ENCODE measurements at regions not wholly inside any gene's neighbourhood (a gene's known extent, or its start where the extent isn't known, plus 50 kb on each side); places are given as distances from the start of the nearest gene placed in this dataset.

GRCh38 chr6:4313044-4313686 lies 177.8 kb upstream of the ECI2 start:
- no peak for DNase-seq

DNA sequence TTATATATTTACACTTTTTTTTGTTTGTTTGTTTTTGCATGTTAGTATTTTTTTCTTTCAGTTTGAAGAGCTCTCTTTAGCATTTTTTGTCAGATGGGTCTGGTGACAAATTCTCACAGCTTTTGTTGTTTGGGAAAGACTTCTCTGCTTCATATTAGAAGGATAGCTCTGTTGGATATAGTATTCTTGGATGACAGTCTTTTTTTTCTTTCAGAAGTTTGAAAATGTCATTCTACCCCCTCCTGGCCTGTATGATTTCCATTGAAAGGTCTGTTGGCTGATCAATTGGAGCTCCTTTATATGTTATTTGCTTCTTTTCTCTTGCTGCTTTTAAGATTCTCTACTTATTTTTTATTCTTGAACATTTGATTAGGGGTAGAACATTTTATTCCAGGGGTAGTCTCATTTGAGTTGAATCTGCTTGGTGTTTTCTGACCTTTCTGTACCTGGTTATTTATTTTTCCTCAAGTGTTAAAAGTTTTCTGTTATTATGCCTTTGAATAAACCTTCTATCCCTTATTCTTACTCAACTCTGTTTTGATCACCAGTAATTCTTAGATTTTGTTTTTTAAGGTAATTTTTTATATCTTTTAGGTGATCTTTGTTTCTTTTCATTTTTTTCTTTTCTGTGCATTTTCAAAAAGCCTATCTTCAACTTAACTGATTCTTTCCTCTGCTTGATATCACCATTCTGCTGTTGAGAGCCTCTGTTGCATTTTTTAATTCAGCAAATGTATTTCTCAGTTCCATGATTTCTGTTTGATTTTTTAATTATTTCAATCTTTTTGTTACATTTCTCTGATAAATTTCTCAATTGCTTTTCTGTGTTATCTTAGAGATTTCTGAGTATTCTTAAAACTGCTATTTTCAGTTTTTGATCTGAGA lies 176.8 kb upstream of the ECI2 start:
- DNase-seq = no peak

- DNase-seq = no peak
Observed at GRCh38 chr6:4309540-4309939, 174.2 kb upstream of the ECI2 start.

- no peak for DNase-seq
Observed at GRCh38 chr6:4308364-4308763, 173.0 kb upstream of the ECI2 start.

GRCh38 chr6:4304927-4305455 lies 169.6 kb upstream of the ECI2 start:
- no peak for DNase-seq

DNA sequence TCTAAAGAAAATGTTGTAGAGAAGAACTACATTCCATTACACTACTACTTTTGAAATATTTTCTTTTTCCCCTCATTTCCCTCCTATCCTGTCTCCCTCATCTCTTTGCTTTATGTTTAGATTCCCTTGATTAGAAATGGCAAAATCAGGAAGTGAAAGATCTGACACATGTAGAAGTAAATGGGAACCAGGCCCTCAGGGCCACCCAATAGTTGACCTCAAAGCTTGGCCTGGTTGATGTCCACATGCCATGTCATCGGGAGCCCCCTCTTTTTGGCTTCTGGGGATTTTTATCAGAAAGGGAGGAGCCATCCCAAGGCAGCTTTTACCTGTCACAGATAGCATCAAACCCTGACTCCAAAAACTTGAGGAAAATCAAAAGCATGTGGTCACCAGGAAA lies 168.3 kb upstream of the ECI2 start:
- DNase-seq = no peak

- no peak for DNase-seq
Observed at GRCh38 chr6:4302524-4302923, 167.1 kb upstream of the ECI2 start.

- DNase-seq = no peak
Observed at GRCh38 chr6:4301871-4302270, 166.5 kb upstream of the ECI2 start.

DNA sequence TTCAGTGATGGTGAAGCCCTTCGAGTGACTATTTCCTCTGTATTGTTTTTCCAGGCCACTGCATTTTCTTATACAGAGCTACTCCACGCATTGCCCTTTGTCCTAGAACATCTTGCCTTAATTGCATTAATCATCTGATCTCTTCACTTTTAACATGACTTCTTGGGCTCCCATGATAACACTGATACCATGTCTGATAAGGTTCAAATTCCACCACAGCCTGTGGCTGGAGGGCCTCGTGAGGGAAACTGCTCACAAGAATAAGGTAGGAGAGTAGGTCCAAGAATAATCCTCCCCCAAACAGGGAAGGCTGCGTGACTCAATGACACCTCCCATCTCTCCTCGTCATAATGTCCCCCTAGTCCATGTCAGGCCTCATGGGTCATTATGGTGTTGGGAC lies 165.5 kb upstream of the ECI2 start:
- no peak for DNase-seq

DNA sequence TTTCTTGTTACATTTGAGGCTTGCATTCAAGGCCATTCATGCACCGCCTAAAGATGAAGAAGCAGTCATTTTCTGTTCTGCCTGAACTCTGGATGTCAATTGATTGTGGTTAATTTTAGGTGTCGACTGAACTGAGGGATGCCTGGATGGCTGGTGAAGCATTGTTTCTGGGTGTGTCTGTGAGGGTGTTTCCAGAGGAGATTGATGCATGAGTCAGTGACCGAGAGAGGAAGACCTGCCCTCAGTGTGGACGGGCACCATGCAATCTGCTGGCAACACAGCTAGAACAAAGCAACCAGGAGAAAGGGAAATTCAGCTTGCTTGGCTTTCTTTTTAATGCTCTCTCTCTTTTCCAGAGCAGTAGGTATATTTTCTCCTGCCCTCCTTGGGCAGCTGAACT lies 164.1 kb upstream of the ECI2 start:
- no peak for DNase-seq

DNA sequence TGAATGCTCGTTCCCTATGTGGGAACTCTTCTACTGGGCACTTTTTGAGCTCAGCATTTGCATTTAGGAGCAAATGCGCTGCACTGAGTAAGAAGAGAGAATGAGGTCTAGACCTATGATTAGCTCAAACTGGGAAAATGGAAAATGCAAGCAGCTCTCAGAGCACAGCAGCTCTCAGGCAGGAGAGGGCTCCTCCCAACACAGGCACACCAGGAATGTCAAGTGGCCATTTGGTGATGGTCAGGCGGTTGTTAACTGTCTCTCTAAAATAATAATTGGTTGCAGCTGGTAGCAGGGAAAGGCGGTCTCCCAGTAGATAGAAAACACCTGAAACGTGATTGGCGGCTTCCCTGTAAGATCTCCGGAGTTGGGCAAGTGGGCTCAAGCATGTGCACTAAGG lies 162.0 kb upstream of the ECI2 start:
- no peak for DNase-seq

- DNase-seq = no peak
Observed at GRCh38 chr6:4296552-4296951, 161.2 kb upstream of the ECI2 start.

DNA sequence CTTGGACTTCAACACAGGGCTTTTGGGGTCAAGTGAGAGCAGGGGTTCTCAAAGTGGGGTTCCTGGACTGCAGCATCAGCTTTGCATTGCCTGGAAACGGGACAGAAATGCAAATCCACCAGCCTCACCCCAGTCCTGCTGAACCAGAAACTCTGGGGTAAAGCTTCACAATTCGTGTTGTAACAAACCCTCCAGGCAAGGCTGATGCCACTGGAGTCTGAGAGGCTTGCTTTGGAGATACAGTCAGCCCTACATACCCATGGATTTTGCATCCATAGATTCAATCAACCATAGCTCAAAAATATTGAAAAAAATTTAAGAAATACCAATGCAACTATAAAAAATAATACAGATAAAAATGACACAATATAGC lies 160.4 kb upstream of the ECI2 start:
- DNase-seq = no peak

- no peak for DNase-seq
Observed at GRCh38 chr6:4295058-4295782, 159.8 kb upstream of the ECI2 start.

DNA sequence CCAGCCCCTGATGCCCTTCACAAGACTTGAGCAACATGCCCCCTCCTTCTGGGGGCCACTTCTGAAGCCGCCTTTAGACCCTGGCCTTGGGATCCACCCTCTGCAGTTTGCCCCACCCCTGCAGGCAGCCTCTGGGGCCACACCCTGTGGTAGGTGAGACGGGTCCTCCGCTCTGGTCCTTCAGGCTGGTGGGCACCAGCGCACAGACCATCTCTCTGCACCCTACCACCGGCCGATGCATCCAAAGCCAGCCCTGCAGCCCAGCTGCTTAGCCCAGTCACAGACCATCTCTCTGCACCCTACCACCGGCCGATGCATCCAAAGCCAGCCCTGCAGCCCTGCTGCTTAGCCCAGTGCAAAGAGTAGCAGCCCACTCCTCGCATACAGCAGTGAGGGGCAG lies 159.3 kb upstream of the ECI2 start:
- no peak for DNase-seq

GRCh38 chr6:4291453-4292403 lies 156.4 kb upstream of the ECI2 start:
- no peak for DNase-seq

- no peak for DNase-seq
Observed at GRCh38 chr6:4289770-4290320, 154.5 kb upstream of the ECI2 start.

- DNase-seq = no peak
Observed at GRCh38 chr6:4287811-4288244, 152.5 kb upstream of the ECI2 start.

DNA sequence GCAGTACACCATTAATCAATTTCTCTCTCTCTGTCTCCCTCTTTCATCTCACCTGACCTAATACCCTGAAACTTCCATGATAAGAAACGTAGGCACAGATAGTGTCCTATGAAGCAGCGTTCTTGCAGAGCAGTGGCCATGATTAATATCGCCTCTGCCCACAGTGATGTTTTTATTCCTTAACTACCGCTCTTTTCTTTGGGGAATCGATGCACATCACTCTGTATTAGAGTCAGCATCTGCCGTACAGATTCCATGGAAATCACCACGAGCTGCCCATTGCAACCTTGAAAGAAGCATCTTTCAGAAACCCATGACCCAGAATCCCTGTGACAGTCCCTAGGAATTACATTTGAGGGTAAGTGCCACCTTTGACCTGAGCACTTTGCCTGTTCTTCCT lies 152.0 kb upstream of the ECI2 start:
- no peak for DNase-seq

GRCh38 chr6:4282926-4283325 lies 147.6 kb upstream of the ECI2 start:
- DNase-seq = no peak

DNA sequence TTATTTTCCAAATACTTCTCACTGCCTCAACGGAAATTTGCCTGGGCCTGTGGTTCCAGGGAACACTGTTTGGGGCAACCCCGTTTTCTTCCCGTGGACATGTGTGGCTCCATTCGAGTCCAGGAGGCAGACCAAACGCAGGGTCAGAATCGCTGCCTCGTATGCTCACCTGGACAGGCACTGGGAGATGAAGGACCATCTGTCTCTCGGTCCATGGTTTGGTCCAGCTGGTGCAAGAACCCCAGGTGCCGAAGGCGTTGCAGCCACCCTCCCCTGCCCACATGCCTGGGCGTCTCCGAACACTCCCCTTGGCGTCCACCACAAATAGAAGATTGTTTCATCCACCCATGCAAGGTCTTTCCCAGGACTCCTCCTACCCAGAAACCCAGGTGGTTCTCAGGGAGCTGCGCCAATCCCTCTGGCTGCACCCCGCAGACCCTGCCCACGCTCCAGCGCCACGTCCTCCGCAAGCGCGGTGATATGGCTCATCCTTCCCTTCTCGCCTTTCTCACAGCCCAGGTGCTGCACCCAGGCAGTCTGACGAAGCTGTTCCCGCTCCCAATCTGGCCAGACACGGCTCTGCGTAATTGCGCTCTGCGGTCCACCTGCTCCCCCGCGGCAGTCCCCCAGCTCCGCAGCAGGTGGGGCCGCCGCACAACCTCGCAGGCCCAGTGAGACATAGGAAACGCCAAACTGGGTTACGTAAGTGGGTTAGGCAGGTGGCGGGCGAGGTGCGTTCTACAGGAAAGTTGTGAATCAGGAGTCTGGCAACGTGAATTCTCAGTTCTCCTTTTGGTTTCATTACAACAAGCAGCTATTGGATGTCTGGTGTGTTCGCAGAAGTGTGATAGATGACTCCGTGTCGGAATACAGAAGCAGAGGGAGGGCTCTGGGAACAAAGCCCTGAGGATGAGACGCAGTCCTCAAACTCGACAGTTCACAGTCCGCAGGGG lies 146.2 kb upstream of the ECI2 start:
- no peak for DNase-seq

Data from T-helper 9 cell (primary cell).